ENCODE measurements at regions not wholly inside any gene's neighbourhood (a gene's known extent, or its start where the extent isn't known, plus 50 kb on each side); places are given as distances from the start of the nearest gene placed in this dataset.

- Histone ChIP-seq H2AFZ (ENCODE audit: low read length) (no peak overlapping the region), H2BK120ac (replicated peaks; ENCODE audit: low read depth, low read length) (no peak overlapping the region), H3K23ac (ENCODE audit: insufficient read length) (no peak overlapping the region), H3K18ac (ENCODE audit: extremely low read depth, low read length) (no peak overlapping the region), H3K9me3 (ENCODE audit: insufficient read depth in 2 of 2, low read depth in 1 of 2, low read length in 1 of 2) (no peaks in the 10 kb centered on the region), H2BK12ac (ENCODE audit: low read depth, low read length) (no peak overlapping the region), H3K27ac (ENCODE audit: low read depth, low read length) (no peak overlapping the region), H4K8ac (ENCODE audit: extremely low read depth, insufficient read depth, low read length) (no peak overlapping the region), H3K9ac (replicated peaks in 1 of 4; ENCODE audit: extremely low read depth in 1 of 4, low read depth in 3 of 4, low read length in 3 of 4) (no peak overlapping the region), H4K5ac (ENCODE audit: insufficient read length, low read depth, low read length) (no peak overlapping the region), H2BK20ac (ENCODE audit: low read length) (no peak overlapping the region), H3K23me2 (ENCODE audit: low read depth, low read length) (no peaks in the 10 kb centered on the region), H3K56ac (replicated peaks; ENCODE audit: insufficient read length, low read depth, low read length) (no peak overlapping the region), H3K14ac (ENCODE audit: insufficient read length) (no peak overlapping the region), H3K79me2 (ENCODE audit: control insufficient read depth in 1 of 2, insufficient read depth in 2 of 2, low read length in 2 of 2) (no peaks in the 10 kb centered on the region), H3K4me3 (ENCODE audit: extremely low read depth in 1 of 4, insufficient read depth in 2 of 4, low read depth in 3 of 4, low read length in 4 of 4) (no peak overlapping the region), H3K27me3 (replicated peaks in 1 of 4; ENCODE audit: control insufficient read depth in 3 of 4, extremely low read depth in 1 of 4, insufficient read depth in 3 of 4, low read length in 3 of 4) (no peaks in the 10 kb centered on the region), H3K79me1 (ENCODE audit: low read depth, low read length) (no peaks in the 10 kb centered on the region), H3K4me1 (replicated peaks in 1 of 4; ENCODE audit: control insufficient read depth in 3 of 4, insufficient read depth in 4 of 4, low read length in 3 of 4) (peaks cover 0 to 4% (median 2%) of the 10 kb centered on the region in 4 experiments; a peak in 2 of 7 replicates), H3K4ac (replicated peaks; ENCODE audit: insufficient read length, low read depth, low read length) (no peak overlapping the region), H3K36me3 (ENCODE audit: control insufficient read depth in 2 of 4, insufficient read depth in 4 of 4, low read length in 3 of 4) (no peaks in the 10 kb centered on the region), H4K91ac (replicated peaks; ENCODE audit: insufficient read length, low read length) (no peak overlapping the region), H2AK5ac (ENCODE audit: low read depth, low read length) (no peak overlapping the region), H4K20me1 (replicated peaks in 1 of 2; ENCODE audit: control insufficient read depth in 1 of 2, insufficient read depth in 2 of 2, low read length in 2 of 2) (no peaks in the 10 kb centered on the region), H2BK15ac (ENCODE audit: low read length) (no peak overlapping the region), H2BK5ac (ENCODE audit: low read depth, low read length) (no peak overlapping the region), H3K4me2 (ENCODE audit: insufficient read depth in 1 of 2, low read depth in 2 of 2, low read length in 2 of 2) (no peak overlapping the region)
- DNase-seq (ENCODE audit: low read depth in 1 of 2, low spot score in 2 of 2): no peak
- ChIA-PET POLR2A (ENCODE audit: partially characterized antibody) (no interaction called here), CTCF (ENCODE audit: partially characterized antibody) (interaction anchor here (0.7 to 0.8 kb wide), 3 partner anchors 18 to 223 kb away, joined by 3 to 4 read pairs (median 3); no protein-coding TSS in a partner anchor)
- 87% methylated on average over 14 of the region's 14 CpGs; no CpG with 5 or more reads in 1 of the 2 experiments for WGBS, 2 experiments (ENCODE audit: extremely low coverage in 1 of 2, insufficient coverage in 1 of 2, insufficient read length in 1 of 2, insufficient replicate concordance in 2 of 2, low coverage in 1 of 2, low lambda C conversion rate in 2 of 2, missing lambda C conversion rate in 1 of 2)
- no peak for FAIRE-seq
- TF ChIP-seq POLR2AphosphoS5 (IDR thresholded peaks at IDR 0.05; ENCODE audit: low read depth, low read length) (no peak), HDAC2 (IDR thresholded peaks at IDR 0.05; ENCODE audit: borderline replicate concordance in 1 of 2, low read depth in 2 of 2, low read length in 2 of 2) (no peak), TCF12 (IDR thresholded peaks at IDR 0.05; ENCODE audit: low read depth, low read length) (no peak), NANOG (IDR thresholded peaks at IDR 0.05; ENCODE audit: insufficient read depth, low read depth, low read length, poor library complexity, severe bottlenecking) (no peak)
Observed at GRCh38 chr1:81596341-81596740, 204.4 kb upstream of the ADGRL2 start.

Measured in H1 (cell line).